ENCODE measurements at regions not wholly inside any gene's neighbourhood (a gene's known extent, or its start where the extent isn't known, plus 50 kb on each side); places are given as distances from the start of the nearest gene placed in this dataset.

- Histone ChIP-seq H3K36me3 (ENCODE audit: control insufficient read depth, insufficient read depth, low read length) (no peaks in the 10 kb centered on the region), H3K9me1 (ENCODE audit: control insufficient read depth, insufficient read depth, low read length) (no peaks in the 10 kb centered on the region), H3K9me3 (replicated peaks; ENCODE audit: control insufficient read depth, insufficient read depth, low read depth, low read length) (no peaks in the 10 kb centered on the region), H3K79me2 (ENCODE audit: control insufficient read depth, insufficient read depth, low read length) (no peaks in the 10 kb centered on the region), H4K20me1 (replicated peaks; ENCODE audit: control insufficient read depth, insufficient read depth, low read length) (no peaks in the 10 kb centered on the region), H2AFZ (ENCODE audit: low read depth, low read length) (no peak overlapping the region), H3K4me3 (no peak overlapping the region), H3K4me2 (ENCODE audit: insufficient read depth, low read length) (no peak overlapping the region), H3K27me3 (ENCODE audit: control insufficient read depth in 2 of 2, insufficient read depth in 2 of 2, low read length in 2 of 2) (no peaks in the 10 kb centered on the region), H3K27ac (ENCODE audit: extremely low read depth, low read depth, low read length) (no peak overlapping the region), H3K4me1 (replicated peaks in 1 of 2; ENCODE audit: control insufficient read depth in 2 of 2, insufficient read depth in 2 of 2, low read length in 2 of 2) (no peaks in the 10 kb centered on the region), H3K9ac (ENCODE audit: insufficient read depth in 1 of 2, low read depth in 2 of 2, low read length in 2 of 2) (no peak overlapping the region)
- no peak for TF ChIP-seq RBM17 (IDR thresholded peaks at IDR 0.05; ENCODE audit: borderline replicate concordance, low read depth, low read length)
- FAIRE-seq (no peak), ATAC-seq (no peak), DNase-seq (ENCODE audit: extremely low read depth in 1 of 4, low spot score in 3 of 4) (no peak)
- no TSS peak for BruUV-seq (replicated peaks)
- WGBS (ENCODE audit: insufficient coverage, low coverage, missing lambda C conversion rate): 0% methylated on average over 3 of the region's 3 CpGs
- POLR2A ChIA-PET: no interaction called here
- CTCF ChIA-PET (ENCODE audit: low intra/inter-chr PET ratio): no interaction called here
- intact Hi-C loops (cut with micrococcal nuclease) (no loop called here), in situ Hi-C loops (cut with MboI) (no loop called here)
Observed at GRCh38 chr18:54019641-54020040, 204.8 kb downstream of the MBD2 start.

GRCh38 chr18:54013452-54013851 is 211.0 kb downstream of the MBD2 start:
- H3K79me2 ChIP-seq (ENCODE audit: control insufficient read depth, insufficient read depth, low read length): no peaks in the 10 kb centered on the region
- H3K36me3 ChIP-seq (ENCODE audit: control insufficient read depth, insufficient read depth, low read length): no peaks in the 10 kb centered on the region
- no peak overlapping the region for H3K4me3 ChIP-seq
- no TSS peak for BruUV-seq (replicated peaks)
- H2AFZ ChIP-seq (ENCODE audit: low read depth, low read length): no peak overlapping the region
- no peaks in the 10 kb centered on the region for H3K9me1 ChIP-seq (ENCODE audit: control insufficient read depth, insufficient read depth, low read length)
- H3K27me3 ChIP-seq (ENCODE audit: control insufficient read depth in 2 of 2, insufficient read depth in 2 of 2, low read length in 2 of 2): no peaks in the 10 kb centered on the region
- 2% methylated on average over 5 of the region's 5 CpGs for WGBS (ENCODE audit: insufficient coverage, low coverage, missing lambda C conversion rate)
- no peaks in the 10 kb centered on the region for H3K4me1 ChIP-seq (replicated peaks in 1 of 2; ENCODE audit: control insufficient read depth in 2 of 2, insufficient read depth in 2 of 2, low read length in 2 of 2)
- ATAC-seq: no peak
- POLR2A ChIA-PET: no interaction called here
- TF ChIP-seq ETV1 (tag; conservative IDR thresholded peaks at IDR 0.05; ENCODE audit: low read depth) (no peak), ZNF57 (CRISPR knock-in tag; IDR thresholded peaks at IDR 0.05) (peak; percentile 91), ZNF589 (CRISPR knock-in tag; IDR thresholded peaks at IDR 0.05; ENCODE audit: low read depth) (no peak)
- H3K9me3 ChIP-seq (replicated peaks; ENCODE audit: control insufficient read depth, insufficient read depth, low read depth, low read length): no peaks in the 10 kb centered on the region
- no peak overlapping the region for H3K4me2 ChIP-seq (ENCODE audit: insufficient read depth, low read length)
- CTCF ChIA-PET (ENCODE audit: low intra/inter-chr PET ratio): no interaction called here
- H3K9ac ChIP-seq (ENCODE audit: insufficient read depth in 1 of 2, low read depth in 2 of 2, low read length in 2 of 2): no peak overlapping the region
- no peak overlapping the region for H3K27ac ChIP-seq (ENCODE audit: extremely low read depth, low read depth, low read length)
- no peaks in the 10 kb centered on the region for H4K20me1 ChIP-seq (replicated peaks; ENCODE audit: control insufficient read depth, insufficient read depth, low read length)
- intact Hi-C loops (cut with micrococcal nuclease): no loop called here
- no peak for FAIRE-seq
- in situ Hi-C loops (cut with MboI): no loop called here
- DNase-seq (ENCODE audit: extremely low read depth in 1 of 4, low spot score in 3 of 4): no peak

Measured in K562 (cell line).